SH-SY5Y (cell line): ENCODE measurements at regions not wholly inside any gene's neighbourhood (a gene's known extent, or its start where the extent isn't known, plus 50 kb on each side); places are given as distances from the start of the nearest gene placed in this dataset.

Source experiments
- GATA2 ChIP-seq: IDR thresholded peaks from 2 replicates; pipeline ENCODE4 v1.6.1; 2011; ENCODE audit warnings: mild to moderate bottlenecking, low read depth, low read length
- GATA3 ChIP-seq: IDR thresholded peaks from 2 replicates; pipeline ENCODE4 v1.6.1; 2011; ENCODE audit warnings: low read depth, mild to moderate bottlenecking, low read length, moderate library complexity

- TF ChIP-seq GATA2 (no peak), GATA3 (no peak)
Observed at GRCh38 chr11:129705341-129705740, 110.3 kb upstream of the TMEM45B start.
